Activated CD8-positive, alpha-beta memory T cell treated with anti-CD3 and anti-CD28 coated beads, Interleukin-2, amount 10 ng/mL, durations not matched to agents 7 days and 5 days (primary cell): ENCODE measurements at regions not wholly inside any gene's neighbourhood (a gene's known extent, or its start where the extent isn't known, plus 50 kb on each side); places are given as distances from the start of the nearest gene placed in this dataset.

ENCODE experiments used
- ATAC-seq: fragments of 150-1000 bp; cut with Tn5 transposase; one replicate; pipeline ENCODE4 v1.10.0; 2021; ENCODE audit warnings: moderate library complexity
- CTCF ChIA-PET: fragments of 350-600 bp; sonication (Branson Sonifier 250); formaldehyde crosslinking; loops from one replicate; lab custom pipeline; 2021; ENCODE audit warnings: antibody characterized with exemption; lab: Charles Lee
- DNase-seq: peaks from one replicate; pipeline ENCODE4 v3.0.0-alpha.2; 2020
- H3K27ac Mint-ChIP-seq: one replicate; pipeline ENCODE4 v1.8.0; 2021; ENCODE audit warnings: mild to moderate bottlenecking, mixed read lengths
- H3K27me3 Mint-ChIP-seq: one replicate; pipeline ENCODE4 v1.8.0; 2021; ENCODE audit warnings: mixed read lengths
- H3K36me3 Mint-ChIP-seq: one replicate; pipeline ENCODE4 v1.8.0; 2021; ENCODE audit warnings: mild to moderate bottlenecking, mixed read lengths
- H3K4me1 Mint-ChIP-seq: one replicate; pipeline ENCODE4 v1.8.0; 2021; ENCODE audit warnings: mixed read lengths
- H3K4me3 Mint-ChIP-seq: one replicate; pipeline ENCODE4 v1.8.0; 2021; ENCODE audit warnings: mild to moderate bottlenecking, moderate library complexity, mixed read lengths
- H3K9me3 Mint-ChIP-seq: one replicate; pipeline ENCODE4 v1.8.0; 2022; ENCODE audit warnings: low read depth, mixed read lengths

DNA sequence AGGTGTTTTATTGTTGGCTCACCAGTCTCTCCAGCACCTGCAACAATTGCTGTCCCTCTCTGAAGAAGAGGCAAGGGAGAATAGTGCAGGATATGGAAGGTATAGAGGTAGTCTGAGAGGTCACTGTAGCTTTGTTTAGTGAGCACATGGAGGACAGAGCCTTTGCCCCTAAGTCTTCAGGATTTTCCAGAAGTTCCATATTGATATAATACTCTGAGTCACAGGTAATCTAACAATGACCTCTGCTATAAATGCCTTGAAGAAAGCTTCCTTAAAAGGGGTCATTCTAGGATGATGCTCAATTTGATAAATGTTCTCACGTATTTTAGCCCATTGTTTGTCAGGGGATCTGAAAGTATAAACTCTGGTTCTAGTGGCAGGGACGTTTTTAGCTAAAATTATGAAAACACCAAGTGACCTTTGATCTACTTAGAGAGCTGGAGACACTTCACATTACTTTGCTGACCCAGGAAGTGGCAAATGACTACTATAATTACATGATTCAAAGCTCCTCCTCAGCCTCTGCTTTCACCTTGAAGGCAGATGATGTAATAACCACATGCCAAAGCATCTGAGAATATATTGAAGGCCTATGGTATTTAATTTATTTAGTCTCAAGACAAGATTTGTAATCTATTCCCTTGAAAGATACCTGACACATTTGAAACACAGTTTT, 366.9 kb upstream of the NUDT12 start:
- H3K27ac Mint-ChIP-seq = no peak overlapping the region
- ATAC-seq (no peak), DNase-seq (no peak)
- H3K9me3 Mint-ChIP-seq = peaks cover 2% of the 10 kb centered on the region
- no peak overlapping the region for H3K4me3 Mint-ChIP-seq
- no peaks in the 10 kb centered on the region for H3K4me1 Mint-ChIP-seq
- H3K27me3 Mint-ChIP-seq = no peaks in the 10 kb centered on the region
- no peaks in the 10 kb centered on the region for H3K36me3 Mint-ChIP-seq
- CTCF ChIA-PET = no interaction called here

DNA sequence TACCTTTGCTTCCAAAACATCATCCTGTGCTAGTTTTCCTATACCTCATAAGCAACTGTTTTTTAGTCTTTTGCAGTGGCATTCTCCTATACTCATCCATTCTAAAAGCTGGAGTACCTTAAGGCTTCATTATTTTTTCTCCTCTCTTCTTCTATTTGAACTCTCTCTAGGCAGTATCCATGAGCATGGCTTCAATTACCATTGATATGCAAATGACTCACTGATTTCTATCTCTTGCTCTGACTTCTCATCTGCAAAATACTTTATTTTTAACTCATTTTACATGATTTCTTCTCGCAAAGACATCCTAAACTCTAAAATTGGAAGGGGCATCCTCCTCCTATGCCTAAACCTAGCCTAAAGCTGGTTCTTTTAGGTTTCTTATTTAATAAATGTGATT, 365.1 kb upstream of the NUDT12 start:
- Mint-ChIP-seq H3K27me3 (no peaks in the 10 kb centered on the region), H3K36me3 (no peaks in the 10 kb centered on the region), H3K4me1 (no peaks in the 10 kb centered on the region), H3K27ac (no peak overlapping the region), H3K4me3 (no peak overlapping the region), H3K9me3 (peaks cover 2% of the 10 kb centered on the region)
- CTCF ChIA-PET = no interaction called here
- ATAC-seq = no peak
- no peak for DNase-seq

- ATAC-seq (no peak), DNase-seq (no peak)
- no peaks in the 10 kb centered on the region for H3K27me3 Mint-ChIP-seq
- CTCF ChIA-PET = no interaction called here
- H3K27ac Mint-ChIP-seq = no peak overlapping the region
- no peak overlapping the region for H3K4me3 Mint-ChIP-seq
- H3K4me1 Mint-ChIP-seq = no peaks in the 10 kb centered on the region
- H3K36me3 Mint-ChIP-seq = no peaks in the 10 kb centered on the region
- peaks cover 5% of the 10 kb centered on the region for H3K9me3 Mint-ChIP-seq
Measured at GRCh38 chr5:103923616-103924168, 361.1 kb upstream of the NUDT12 start.

GRCh38 chr5:103919506-103919905, 356.9 kb upstream of the NUDT12 start:
- ATAC-seq (no peak), DNase-seq (no peak)
- H3K27me3 Mint-ChIP-seq = no peaks in the 10 kb centered on the region
- H3K4me3 Mint-ChIP-seq = no peak overlapping the region
- no peaks in the 10 kb centered on the region for H3K36me3 Mint-ChIP-seq
- no peak overlapping the region for H3K27ac Mint-ChIP-seq
- no peaks in the 10 kb centered on the region for H3K4me1 Mint-ChIP-seq
- H3K9me3 Mint-ChIP-seq = peaks cover 3% of the 10 kb centered on the region
- CTCF ChIA-PET = no interaction called here

GRCh38 chr5:103918668-103919367, 356.2 kb upstream of the NUDT12 start:
- ATAC-seq (no peak), DNase-seq (no peak)
- Mint-ChIP-seq H3K4me3 (no peak overlapping the region), H3K36me3 (no peaks in the 10 kb centered on the region), H3K9me3 (peaks cover 3% of the 10 kb centered on the region), H3K27me3 (no peaks in the 10 kb centered on the region), H3K27ac (no peak overlapping the region), H3K4me1 (no peaks in the 10 kb centered on the region)
- CTCF ChIA-PET = no interaction called here

DNA sequence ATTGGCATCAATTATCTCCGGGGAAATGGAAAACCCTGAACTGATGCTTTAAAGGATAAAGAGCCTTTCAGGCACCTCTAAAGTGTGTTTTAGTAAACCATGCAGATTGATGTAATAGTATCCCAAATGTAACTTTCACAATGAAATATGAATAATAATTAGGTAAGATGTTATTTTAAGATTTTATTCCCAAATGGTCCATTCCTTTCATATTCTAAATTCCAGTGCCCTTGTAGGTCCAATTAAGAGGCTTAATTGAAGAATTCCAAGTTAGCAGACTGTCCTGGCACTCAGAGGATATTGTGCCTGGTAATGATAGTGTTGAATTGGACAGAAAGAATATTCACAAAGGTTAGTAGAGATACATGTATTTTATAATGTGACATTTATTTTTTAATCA, 352.5 kb upstream of the NUDT12 start:
- no peaks in the 10 kb centered on the region for H3K4me1 Mint-ChIP-seq
- no peaks in the 10 kb centered on the region for H3K9me3 Mint-ChIP-seq
- DNase-seq (no peak), ATAC-seq (no peak)
- no peak overlapping the region for H3K4me3 Mint-ChIP-seq
- no peaks in the 10 kb centered on the region for H3K36me3 Mint-ChIP-seq
- CTCF ChIA-PET = no interaction called here
- no peak overlapping the region for H3K27ac Mint-ChIP-seq
- H3K27me3 Mint-ChIP-seq = no peaks in the 10 kb centered on the region

DNA sequence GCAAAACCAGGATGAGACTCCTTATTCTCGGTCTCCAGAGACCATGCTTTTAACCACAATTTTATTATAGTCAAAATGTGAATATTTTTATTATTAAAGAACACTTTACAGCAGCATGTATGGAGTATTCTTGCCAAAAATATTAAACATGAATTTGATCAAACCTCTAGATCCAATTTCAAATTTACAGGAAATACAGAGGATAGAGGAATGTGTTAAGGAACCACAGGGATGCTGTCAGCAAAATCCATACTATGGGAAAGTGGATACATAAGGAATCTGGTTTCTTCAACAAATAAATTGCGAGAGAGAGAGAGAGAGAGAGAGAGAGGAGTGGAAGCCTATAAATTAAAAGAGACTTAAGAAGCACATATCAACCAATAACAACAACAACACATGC, 348.2 kb upstream of the NUDT12 start:
- ATAC-seq = no peak
- no peaks in the 10 kb centered on the region for H3K27me3 Mint-ChIP-seq
- CTCF ChIA-PET = no interaction called here
- H3K36me3 Mint-ChIP-seq = no peaks in the 10 kb centered on the region
- no peak overlapping the region for H3K27ac Mint-ChIP-seq
- DNase-seq = no peak
- no peaks in the 10 kb centered on the region for H3K4me1 Mint-ChIP-seq
- H3K4me3 Mint-ChIP-seq = no peak overlapping the region
- H3K9me3 Mint-ChIP-seq = no peaks in the 10 kb centered on the region

- Mint-ChIP-seq H3K27ac (no peak overlapping the region), H3K4me3 (no peak overlapping the region), H3K9me3 (no peaks in the 10 kb centered on the region), H3K36me3 (no peaks in the 10 kb centered on the region), H3K27me3 (no peaks in the 10 kb centered on the region), H3K4me1 (no peaks in the 10 kb centered on the region)
- DNase-seq = no peak
- ATAC-seq = no peak
- CTCF ChIA-PET = no interaction called here
Measured at GRCh38 chr5:103910011-103910410, 347.4 kb upstream of the NUDT12 start.

DNA sequence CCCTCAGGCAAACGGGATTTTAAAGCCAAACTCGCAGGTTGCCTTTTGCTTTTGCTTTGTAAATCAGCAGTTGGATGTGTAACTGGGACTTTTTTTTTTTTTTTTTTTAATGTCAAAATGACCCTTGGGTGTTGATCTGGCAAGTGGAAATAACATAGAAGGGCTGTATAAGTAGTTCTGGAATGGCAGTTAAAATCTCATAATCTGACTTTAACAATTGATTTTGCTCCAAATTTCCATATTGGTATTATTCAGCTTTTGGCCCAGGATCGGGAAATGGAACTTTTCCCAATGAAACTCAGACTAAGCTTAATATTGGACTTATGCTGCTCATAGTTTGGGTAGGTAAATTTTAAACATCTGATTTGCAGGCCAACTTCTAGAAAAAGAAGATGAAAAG, 346.8 kb upstream of the NUDT12 start:
- no peaks in the 10 kb centered on the region for H3K9me3 Mint-ChIP-seq
- no peaks in the 10 kb centered on the region for H3K36me3 Mint-ChIP-seq
- H3K4me1 Mint-ChIP-seq = no peaks in the 10 kb centered on the region
- CTCF ChIA-PET = no interaction called here
- no peak overlapping the region for H3K27ac Mint-ChIP-seq
- no peak for DNase-seq
- no peak overlapping the region for H3K4me3 Mint-ChIP-seq
- H3K27me3 Mint-ChIP-seq = no peaks in the 10 kb centered on the region
- ATAC-seq = no peak

- Mint-ChIP-seq H3K9me3 (peaks cover 4% of the 10 kb centered on the region), H3K4me1 (no peaks in the 10 kb centered on the region), H3K27ac (no peak overlapping the region), H3K4me3 (no peak overlapping the region), H3K36me3 (no peaks in the 10 kb centered on the region), H3K27me3 (no peaks in the 10 kb centered on the region)
- ATAC-seq (no peak), DNase-seq (no peak)
- CTCF ChIA-PET = no interaction called here
Measured at GRCh38 chr5:103908336-103909080, 345.9 kb upstream of the NUDT12 start.

DNA sequence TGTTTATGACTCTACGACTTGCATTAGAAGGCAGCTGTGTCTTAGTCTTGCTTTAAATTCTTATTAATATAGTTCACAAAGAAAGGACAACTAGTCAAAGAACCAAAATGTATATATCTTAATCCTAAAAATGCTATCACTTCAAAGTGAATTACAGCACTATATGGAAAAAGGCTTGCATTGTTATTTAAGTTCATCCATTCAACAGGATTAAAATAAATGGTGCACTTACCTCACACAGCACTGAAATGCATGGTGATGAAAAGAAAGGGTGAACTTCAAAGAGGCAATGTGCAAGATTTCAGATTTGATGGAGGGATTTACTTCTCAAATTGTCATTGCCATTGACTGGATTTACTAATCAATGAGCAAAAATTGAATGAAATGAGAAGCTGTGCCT, 344.4 kb upstream of the NUDT12 start:
- CTCF ChIA-PET = no interaction called here
- no peak for ATAC-seq
- H3K27ac Mint-ChIP-seq = no peak overlapping the region
- DNase-seq = no peak
- no peaks in the 10 kb centered on the region for H3K4me1 Mint-ChIP-seq
- no peaks in the 10 kb centered on the region for H3K27me3 Mint-ChIP-seq
- no peak overlapping the region for H3K4me3 Mint-ChIP-seq
- H3K36me3 Mint-ChIP-seq = no peaks in the 10 kb centered on the region
- H3K9me3 Mint-ChIP-seq = peaks cover 5% of the 10 kb centered on the region

DNA sequence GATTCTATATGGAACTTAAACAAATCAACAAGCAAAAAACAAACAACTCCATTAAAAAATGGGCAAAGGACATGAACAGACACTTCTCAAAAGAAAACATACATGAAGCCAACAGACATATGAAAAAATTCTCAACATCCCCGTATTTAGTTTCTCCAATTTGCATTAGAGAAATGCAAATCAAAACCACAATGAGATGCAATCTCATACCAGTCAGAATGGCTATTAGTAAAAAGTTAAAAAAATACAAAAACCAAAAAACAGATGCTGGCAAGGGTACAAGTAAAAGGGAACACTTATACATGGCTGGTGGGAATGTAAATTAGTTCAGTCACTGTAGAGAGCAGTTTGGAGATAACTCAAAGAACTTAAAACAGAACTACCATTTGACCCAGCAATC, 342.1 kb upstream of the NUDT12 start:
- ATAC-seq = no peak

GRCh38 chr5:103902893-103903292, 340.3 kb upstream of the NUDT12 start:
- CTCF ChIA-PET = no interaction called here
- no peak overlapping the region for H3K4me3 Mint-ChIP-seq
- DNase-seq (no peak), ATAC-seq (no peak)
- no peaks in the 10 kb centered on the region for H3K36me3 Mint-ChIP-seq
- no peak overlapping the region for H3K27ac Mint-ChIP-seq
- H3K27me3 Mint-ChIP-seq = no peaks in the 10 kb centered on the region
- H3K4me1 Mint-ChIP-seq = no peaks in the 10 kb centered on the region
- H3K9me3 Mint-ChIP-seq = peaks cover 9% of the 10 kb centered on the region

More for the DNA sequence above, 342.1 kb upstream of the NUDT12 start:
- no peak overlapping the region for H3K27ac Mint-ChIP-seq
- no peak overlapping the region for H3K4me3 Mint-ChIP-seq
- peaks cover 9% of the 10 kb centered on the region for H3K9me3 Mint-ChIP-seq
- no peaks in the 10 kb centered on the region for H3K4me1 Mint-ChIP-seq
- no peaks in the 10 kb centered on the region for H3K27me3 Mint-ChIP-seq
- no peak for DNase-seq
- CTCF ChIA-PET = no interaction called here
- H3K36me3 Mint-ChIP-seq = no peaks in the 10 kb centered on the region

- H3K27ac Mint-ChIP-seq = no peak overlapping the region
- H3K9me3 Mint-ChIP-seq = peaks cover 9% of the 10 kb centered on the region
- CTCF ChIA-PET = no interaction called here
- ATAC-seq (no peak), DNase-seq (no peak)
- H3K4me1 Mint-ChIP-seq = no peaks in the 10 kb centered on the region
- H3K36me3 Mint-ChIP-seq = no peaks in the 10 kb centered on the region
- H3K4me3 Mint-ChIP-seq = no peak overlapping the region
- no peaks in the 10 kb centered on the region for H3K27me3 Mint-ChIP-seq
Measured at GRCh38 chr5:103901885-103902284, 339.3 kb upstream of the NUDT12 start.
